ENCODE measurements at regions not wholly inside any gene's neighbourhood (a gene's known extent, or its start where the extent isn't known, plus 50 kb on each side); places are given as distances from the start of the nearest gene placed in this dataset.
"Not testable (repeated sequence)": the region's sequence is repeated elsewhere in the genome, so short reads cannot be mapped to it uniquely, and the experiment has no call there.

DNA sequence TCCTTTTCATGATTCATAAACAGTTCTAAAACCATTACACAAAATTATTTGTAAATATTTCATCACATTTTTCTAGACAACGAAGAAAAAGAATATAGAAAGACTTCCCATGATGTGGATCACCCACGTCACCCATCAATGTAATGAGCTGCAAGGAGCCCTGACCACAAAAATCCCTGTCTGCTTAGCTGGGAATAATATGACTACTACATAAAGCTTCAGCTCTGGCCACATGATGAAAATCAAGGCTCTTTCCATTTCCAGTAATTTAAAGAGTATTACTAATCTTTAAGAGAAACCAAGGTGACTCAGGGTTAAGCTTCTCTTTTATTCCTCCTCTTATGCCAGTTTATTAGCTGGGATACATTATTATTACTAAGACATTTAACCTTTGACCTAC lies 180.8 kb upstream of the CACNA2D1 start:
- peak; percentile 77 for DNase-seq

GRCh38 chr7:82623812-82624211 lies 180.2 kb upstream of the CACNA2D1 start:
- peak; percentile 5 for DNase-seq

GRCh38 chr7:82617156-82617555 lies 173.6 kb upstream of the CACNA2D1 start:
- no peak for DNase-seq

- DNase-seq: no peak
These were observed 172.6 kb upstream of the CACNA2D1 start for GRCh38 chr7:82616059-82616728.

- no peak for DNase-seq
These were observed 171.9 kb upstream of the CACNA2D1 start for GRCh38 chr7:82615527-82615926.

DNA sequence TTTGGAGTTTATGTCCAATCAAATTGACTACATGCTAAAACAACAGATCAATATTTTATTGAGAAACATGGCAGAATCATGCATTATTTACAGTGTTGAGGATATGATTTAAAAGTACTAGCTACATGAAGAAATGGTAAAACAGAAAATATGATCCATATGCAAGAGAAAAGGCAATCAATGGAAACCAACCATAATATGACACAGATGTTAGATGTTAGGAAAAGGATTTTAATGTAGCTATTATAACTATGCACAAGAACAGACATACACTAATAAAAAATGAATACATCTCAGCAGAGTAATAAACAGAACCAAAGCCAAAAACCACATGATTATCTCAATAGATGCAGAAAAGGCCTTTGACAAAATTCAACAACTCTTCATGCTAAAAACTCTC lies 166.2 kb upstream of the CACNA2D1 start:
- no peak for DNase-seq

- peak; percentile 21 for DNase-seq
These were observed 161.8 kb upstream of the CACNA2D1 start for GRCh38 chr7:82605247-82605864.

- no peak for DNase-seq
These were observed 158.5 kb upstream of the CACNA2D1 start for GRCh38 chr7:82602066-82602465.

DNA sequence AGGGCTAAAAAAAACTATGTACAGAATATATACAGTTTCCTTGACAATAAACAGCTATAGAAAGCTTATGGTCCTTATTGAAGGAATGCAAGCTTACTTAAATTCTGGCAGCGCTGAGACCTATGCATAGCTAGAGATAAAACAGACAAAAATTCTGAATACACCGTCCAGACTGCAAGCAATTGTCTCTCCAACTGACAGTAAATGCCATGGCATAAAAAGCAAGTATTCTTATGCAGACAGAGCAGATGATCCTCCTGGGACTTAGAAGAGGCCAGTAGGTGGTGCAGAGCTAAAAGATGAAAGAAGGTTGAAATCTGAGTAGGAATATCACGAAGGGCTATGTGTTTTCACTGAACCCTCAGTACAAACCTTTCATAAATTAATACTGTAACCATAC lies 157.0 kb upstream of the CACNA2D1 start:
- DNase-seq: no peak

DNA sequence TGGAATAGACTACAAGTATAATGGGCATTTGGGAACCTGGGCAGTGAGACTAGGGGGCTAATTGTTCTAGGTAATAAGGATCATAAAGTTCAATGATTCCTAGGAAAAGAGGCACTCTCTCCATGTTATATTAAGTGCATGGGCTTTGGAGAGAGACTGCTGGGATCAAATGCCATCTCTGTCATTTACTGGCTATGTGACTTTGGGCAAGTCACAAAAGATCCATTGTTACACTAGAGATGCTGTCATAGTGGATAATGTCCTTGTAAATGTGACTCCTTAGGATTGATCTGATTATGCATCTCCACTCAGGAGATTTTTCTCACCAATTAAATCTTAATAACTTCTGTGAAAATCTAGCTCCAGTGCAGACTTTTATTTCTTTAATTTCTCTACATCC lies 156.3 kb upstream of the CACNA2D1 start:
- DNase-seq: no peak

DNA sequence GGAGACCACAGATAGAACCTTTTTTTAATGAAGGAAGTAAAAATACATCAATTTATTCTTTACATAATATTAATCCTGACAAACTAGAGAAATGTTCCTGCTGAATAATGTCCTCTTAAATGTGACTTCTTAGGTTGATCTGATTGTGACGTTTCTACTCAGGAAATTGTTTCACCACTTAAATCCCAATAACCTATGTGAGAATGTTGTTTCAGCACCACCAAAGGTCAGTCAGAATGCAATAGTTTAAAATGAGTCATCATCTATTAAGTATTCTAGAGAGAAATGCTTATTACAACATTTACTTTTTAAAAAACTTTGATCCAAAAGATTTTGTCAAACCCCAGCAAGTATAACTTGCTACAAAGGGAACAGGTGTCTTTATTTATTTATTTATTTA lies 155.4 kb upstream of the CACNA2D1 start:
- DNase-seq: peak; percentile 59

GRCh38 chr7:82595795-82596194 lies 152.2 kb upstream of the CACNA2D1 start:
- DNase-seq: not testable (repeated sequence)

DNA sequence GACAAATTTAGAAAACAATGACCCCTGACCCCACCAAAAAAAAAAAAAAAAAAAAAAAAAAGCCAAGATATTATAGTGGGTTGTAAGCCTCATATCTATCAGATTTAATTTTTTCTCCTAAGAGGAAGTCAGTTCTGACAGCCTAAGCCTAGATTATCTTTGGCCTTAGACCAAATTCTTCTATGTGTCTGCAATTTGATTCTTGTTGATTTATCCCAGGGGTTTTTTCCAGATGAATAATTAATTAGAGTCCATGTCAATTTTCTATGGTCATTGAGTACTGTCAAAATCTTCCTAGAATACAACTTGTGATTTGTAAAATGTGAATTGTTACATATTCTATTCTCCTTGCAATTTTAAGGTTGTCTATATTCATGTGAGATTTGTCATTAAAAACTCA lies 151.6 kb upstream of the CACNA2D1 start:
- DNase-seq: peak; percentile 23

DNA sequence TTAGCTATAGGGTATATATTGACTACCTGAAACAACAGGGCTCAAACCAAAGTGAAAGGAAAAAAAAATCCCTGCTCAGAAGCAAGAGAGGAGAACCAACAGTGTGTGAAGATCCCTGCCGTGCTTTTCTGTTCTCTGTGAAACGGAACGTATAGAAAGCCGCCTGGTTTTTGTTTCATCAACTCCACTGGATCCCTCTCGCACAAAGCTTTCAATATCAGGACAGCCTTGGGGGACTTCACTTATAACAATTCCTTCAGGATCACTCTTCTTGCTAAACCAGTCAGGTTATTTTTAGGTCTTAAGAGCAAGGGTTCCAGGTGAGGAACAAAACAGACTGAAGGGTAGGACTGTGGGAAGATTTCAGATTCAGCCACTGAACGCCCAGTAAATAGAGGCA lies 151.1 kb upstream of the CACNA2D1 start:
- DNase-seq: peak; percentile 6

GRCh38 chr7:82593780-82594179 lies 150.2 kb upstream of the CACNA2D1 start:
- no peak for DNase-seq

DNA sequence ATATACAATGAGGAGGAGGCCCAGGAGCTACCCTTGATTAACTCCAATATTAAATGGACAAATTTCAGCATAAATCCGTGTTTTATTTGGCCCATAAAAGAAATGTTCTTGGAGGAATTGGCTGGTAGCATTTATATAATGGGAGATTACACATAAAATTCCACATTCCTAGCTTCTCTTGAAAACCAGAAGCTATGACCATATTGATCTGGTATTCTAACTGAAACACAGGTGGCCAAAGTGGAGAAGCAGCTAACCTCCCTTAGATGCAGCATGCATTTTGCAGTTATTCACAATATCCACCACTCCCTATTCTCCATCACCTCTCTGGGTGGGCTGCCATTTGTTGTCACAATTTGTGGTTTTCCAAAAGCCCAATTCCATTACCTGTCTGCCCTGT lies 148.8 kb upstream of the CACNA2D1 start:
- no peak for DNase-seq

DNA sequence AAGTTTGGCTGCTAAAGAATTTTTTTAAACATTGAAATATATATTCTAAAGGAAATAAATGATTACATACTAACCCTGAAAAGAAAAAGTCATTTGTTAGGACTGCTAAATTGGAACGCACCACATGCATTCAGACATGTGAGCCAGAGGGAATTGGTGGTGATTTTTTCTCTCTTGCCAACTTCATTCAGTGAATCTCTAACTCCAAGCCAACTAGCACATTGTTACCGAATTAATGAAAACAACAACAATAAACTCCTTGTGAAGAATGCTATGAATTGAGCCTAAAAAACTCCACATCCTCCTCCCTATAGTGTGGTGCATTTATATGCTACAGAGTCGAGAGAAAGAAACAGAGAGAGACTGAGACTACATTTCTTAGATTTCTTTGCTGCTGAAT lies 135.5 kb upstream of the CACNA2D1 start:
- DNase-seq: no peak

- DNase-seq: peak; percentile 47
These were observed 134.9 kb upstream of the CACNA2D1 start for GRCh38 chr7:82578430-82578829.

DNA sequence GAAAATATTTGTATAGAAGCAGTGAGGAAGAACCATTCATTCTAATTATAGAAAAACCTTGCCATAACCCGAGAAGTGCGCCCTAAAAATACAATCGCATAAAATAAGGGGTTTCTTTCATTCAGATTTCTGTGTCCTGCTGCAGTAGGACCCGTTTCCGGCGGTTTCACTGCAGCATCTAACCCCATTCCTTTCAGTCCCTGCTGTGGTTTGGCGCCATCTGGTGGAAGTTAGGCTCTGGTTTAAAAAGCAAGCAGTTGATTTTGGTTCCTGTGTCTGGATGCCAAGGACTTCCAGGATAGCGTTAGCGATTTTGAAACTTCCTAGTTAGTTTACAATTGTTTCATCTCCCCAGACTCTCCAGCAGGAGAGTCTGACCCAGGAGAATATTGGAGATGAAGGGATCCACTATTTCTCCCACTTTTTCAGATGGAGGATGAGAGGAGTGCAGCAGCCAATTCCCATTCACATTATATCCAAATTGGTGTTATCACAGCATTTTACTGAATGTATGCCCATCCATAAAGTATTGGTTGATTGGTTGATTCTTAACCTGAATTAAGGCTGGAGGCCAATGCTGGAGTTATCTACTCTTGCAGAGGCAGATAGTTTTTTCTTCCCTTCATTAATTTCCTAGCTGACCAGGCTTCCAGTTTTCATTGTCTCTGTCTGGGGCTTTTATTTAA lies 128.8 kb upstream of the CACNA2D1 start:
- peak; percentile 82 for DNase-seq

- not testable (repeated sequence) for DNase-seq
These were observed 127.5 kb upstream of the CACNA2D1 start for GRCh38 chr7:82571047-82571446.

DNA sequence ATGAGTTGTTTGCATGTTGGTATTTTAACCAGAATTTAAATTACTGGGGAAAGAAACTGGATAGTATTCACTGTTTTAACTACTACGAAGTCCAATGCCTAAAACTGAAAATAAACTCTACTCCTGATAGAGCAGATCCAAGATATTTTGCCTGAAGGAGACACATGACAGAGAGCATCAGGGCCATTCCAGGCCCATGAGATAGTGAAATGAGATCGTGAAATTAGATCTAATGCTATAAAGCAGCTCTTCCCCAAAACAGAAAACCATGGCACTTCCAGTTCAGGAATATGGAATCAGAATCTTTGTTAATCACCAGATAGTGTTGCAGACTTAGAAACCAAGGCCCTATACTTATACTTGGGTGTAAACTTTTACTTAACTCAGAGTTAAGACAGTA lies 124.3 kb upstream of the CACNA2D1 start:
- no peak for DNase-seq

DNA sequence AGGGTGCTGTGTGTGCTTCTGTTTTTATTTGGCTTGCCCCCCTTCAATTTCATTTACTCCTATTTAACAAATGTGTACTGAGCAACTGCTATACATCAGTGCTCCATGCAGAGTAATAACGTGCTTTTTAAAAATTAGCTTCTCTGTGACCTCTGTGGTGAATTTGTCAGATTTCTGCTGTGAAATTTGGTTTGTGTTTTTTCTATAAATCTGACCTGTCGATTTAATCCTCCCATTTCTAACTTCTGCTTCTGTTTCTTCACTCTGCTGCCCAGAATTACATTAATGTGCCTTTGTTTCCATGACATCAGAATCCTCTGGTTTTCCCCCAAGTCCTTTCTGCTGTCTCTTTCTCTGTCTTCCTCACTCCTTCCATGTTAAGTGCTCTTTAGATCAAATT lies 123.8 kb upstream of the CACNA2D1 start:
- no peak for DNase-seq

- no peak for DNase-seq
These were observed 123.2 kb upstream of the CACNA2D1 start for GRCh38 chr7:82566752-82567151.

Data from fibroblast of skin of back (primary cell).